GM12878 (cell line): ENCODE measurements at regions not wholly inside any gene's neighbourhood (a gene's known extent, or its start where the extent isn't known, plus 50 kb on each side); places are given as distances from the start of the nearest gene placed in this dataset.

ENCODE experiments used
- ATAC-seq: fragments of 200-7000 bp; cut with Tn5 transposase; 3 replicates; pipeline ENCODE4 v1.9.1; 2020; ENCODE audit warnings: mild to moderate bottlenecking, moderate library complexity
- BruUV-seq: library from RNA; stranded (reverse); fragments of 400-500 nt; replicated peaks from 2 replicates; lab custom pipeline; 2021; lab: Mats Ljungman, UMichigan
- CTCF ChIA-PET: fragments of 300-600 bp; sonication (Branson Sonifier 250); formaldehyde crosslinking; extraction: SDS; loops from one replicate; lab custom pipeline; 2021; ENCODE audit warnings: inconsistent platforms; lab: Yijun Ruan, JAX
- POLR2A ChIA-PET: fragments of 350-600 bp; formaldehyde crosslinking; extraction: SDS; loops from one replicate; lab custom pipeline; 2021; ENCODE audit warnings: inconsistent platforms; lab: Charles Lee
- RAD21 ChIA-PET: fragments of 300-600 bp; sonication (Branson Sonifier 250); formaldehyde crosslinking; loops from one replicate; lab custom pipeline; 2023; ENCODE audit warnings: antibody characterized with exemption; ENCODE audit not compliant: unreplicated experiment; lab: Charles Lee
- SMC1A ChIA-PET: fragments of 300-600 bp; sonication (Branson Sonifier 250); formaldehyde crosslinking; loops from one replicate; lab custom pipeline; 2023; ENCODE audit not compliant: unreplicated experiment, uncharacterized antibody; lab: Charles Lee
- DNase-seq: peaks from one replicate; pipeline ENCODE4 v3.0.0-alpha.2; 2011; ENCODE audit warnings: low read depth, low spot score
- FAIRE-seq: peaks from 3 replicates; lab custom pipeline; 2011; peaks lifted over from hg19 to GRCh38; lab: Jason Lieb, UNC
- H2AFZ ChIP-seq: 2 replicates; pipeline ENCODE4 v1.6.0; 2011; ENCODE audit warnings: low read depth, low read length, control low read depth; ENCODE audit not compliant: control insufficient read depth
- H3K27ac ChIP-seq: 2 replicates; pipeline ENCODE4 v1.5.1; 2011; ENCODE audit warnings: control low read depth; ENCODE audit not compliant: control insufficient read depth, insufficient read depth
- H3K27me3 ChIP-seq, 2 experiments: replicated peaks in 1 of 2; 2 replicates each; pipeline versions ENCODE4 v1.6.0 to v1.6.1; 2011; ENCODE audit warnings: low read length in 1 of 2; ENCODE audit not compliant: control insufficient read depth in 2 of 2, insufficient read depth in 2 of 2
- H3K36me3 ChIP-seq, 2 experiments: 2 replicates each; pipeline ENCODE4 v1.5.1; 2011; ENCODE audit warnings: low read length in 1 of 2; ENCODE audit not compliant: control insufficient read depth in 2 of 2, insufficient read depth in 2 of 2
- H3K4me1 ChIP-seq: 2 replicates; pipeline ENCODE4 v1.6.1; 2011; ENCODE audit warnings: mild to moderate bottlenecking, low read length, moderate library complexity, mixed read lengths; ENCODE audit not compliant: control insufficient read depth, insufficient read depth
- H3K4me2 ChIP-seq: 2 replicates; pipeline ENCODE4 v1.6.0; 2011; ENCODE audit warnings: control low read depth; ENCODE audit not compliant: control insufficient read depth, insufficient read depth
- H3K4me3 ChIP-seq: fragments of 200-600 bp; sonication (generic); 2 replicates; pipeline ENCODE4 v1.5.1; 2016
- H3K79me2 ChIP-seq: 2 replicates; pipeline ENCODE4 v1.6.0; 2011; ENCODE audit warnings: low read length; ENCODE audit not compliant: control insufficient read depth, insufficient read depth
- H3K9ac ChIP-seq: 2 replicates; pipeline ENCODE4 v1.8.0; 2011; ENCODE audit warnings: low read length, control low read depth, mixed read lengths; ENCODE audit not compliant: control insufficient read depth, insufficient read depth
- H3K9me3 ChIP-seq: replicated peaks from 3 replicates; pipeline ENCODE4 v1.5.1; 2011; ENCODE audit warnings: mild to moderate bottlenecking, low read length; ENCODE audit not compliant: control insufficient read depth, insufficient read depth
- H4K20me1 ChIP-seq: 2 replicates; pipeline ENCODE4 v1.6.0; 2011; ENCODE audit not compliant: control insufficient read depth, insufficient read depth
- CBX5 ChIP-seq: sonication (generic); IDR thresholded peaks from 2 replicates; pipeline ENCODE4 v1.6.1; 2016; ENCODE audit warnings: low read depth, moderate library complexity, mild to moderate bottlenecking, inconsistent platforms
- CREB1 ChIP-seq: IDR thresholded peaks from 2 replicates; pipeline ENCODE4 v1.6.1; 2012; ENCODE audit warnings: low read depth, mild to moderate bottlenecking, inconsistent platforms
- E2F8 ChIP-seq: fragments of 450-650 bp; IDR thresholded peaks from 2 replicates; pipeline ENCODE4 v1.6.1; 2018; ENCODE audit warnings: mild to moderate bottlenecking, low read depth, moderate library complexity; ENCODE audit not compliant: partially characterized antibody
- ESRRA ChIP-seq: IDR thresholded peaks from 2 replicates; pipeline ENCODE4 v1.6.1; 2012; ENCODE audit warnings: mild to moderate bottlenecking, low read length, improper control_type of control experiment
- GABPA ChIP-seq: IDR thresholded peaks from 2 replicates; pipeline ENCODE4 v1.6.1; 2014; ENCODE audit warnings: antibody characterized with exemption, low read depth, mild to moderate bottlenecking, inconsistent platforms
- GATAD2B ChIP-seq: fragments of 450-650 bp; conservative IDR thresholded peaks from 2 replicates; pipeline ENCODE4 v1.6.1; 2017; ENCODE audit warnings: low read depth, mild to moderate bottlenecking, moderate library complexity
- IKZF2 ChIP-seq, 2 experiments: fragments of 450-650 bp; IDR thresholded peaks; 2 replicates each; pipeline ENCODE4 v1.6.1; 2017; ENCODE audit warnings: mild to moderate bottlenecking in 2 of 2, moderate library complexity in 2 of 2
- JUND ChIP-seq: IDR thresholded peaks from 2 replicates; pipeline ENCODE4 v1.6.1; 2012; ENCODE audit warnings: low read depth, mild to moderate bottlenecking, low read length, improper control_type of control experiment, moderate library complexity
- NFXL1 ChIP-seq: fragments of 450-650 bp; IDR thresholded peaks from 2 replicates; pipeline ENCODE4 v1.6.1; 2017; ENCODE audit warnings: antibody characterized with exemption, mild to moderate bottlenecking, borderline replicate concordance
- POLR2A ChIP-seq: IDR thresholded peaks from 2 replicates; pipeline ENCODE4 v1.6.1; 2011; ENCODE audit warnings: low read depth, mild to moderate bottlenecking, low read length
- RBBP5 ChIP-seq: fragments of 200-600 bp; sonication (generic); conservative IDR thresholded peaks from 2 replicates; pipeline ENCODE4 v1.6.1; 2016
- RUNX3 ChIP-seq: IDR thresholded peaks from 2 replicates; pipeline ENCODE4 v1.6.1; 2012; ENCODE audit warnings: low read length, inconsistent platforms
- SP1 ChIP-seq: IDR thresholded peaks from one replicate; pipeline ENCODE4 v1.6.1; 2011; ENCODE audit warnings: low read depth, low read length
- SPI1 ChIP-seq: IDR thresholded peaks from 2 replicates; pipeline ENCODE4 v1.6.1; 2011; ENCODE audit warnings: low read depth, mild to moderate bottlenecking, low read length, moderate library complexity, borderline replicate concordance; ENCODE audit not compliant: insufficient read depth
- TARDBP ChIP-seq: IDR thresholded peaks from 2 replicates; pipeline ENCODE4 v1.6.1; 2016; ENCODE audit warnings: borderline replicate concordance
- TBL1XR1 ChIP-seq: IDR thresholded peaks from 2 replicates; pipeline ENCODE4 v1.6.1; 2012; ENCODE audit warnings: low read depth, low read length, improper control_type of control experiment
- ZNF384 ChIP-seq: IDR thresholded peaks from 2 replicates; pipeline ENCODE4 v1.6.1; 2012; ENCODE audit warnings: low read depth, mild to moderate bottlenecking, low read length, improper control_type of control experiment, borderline replicate concordance
- ZNF687 ChIP-seq: fragments of 450-650 bp; IDR thresholded peaks from 2 replicates; pipeline ENCODE4 v1.6.1; 2017; ENCODE audit warnings: mild to moderate bottlenecking, moderate library complexity
- WGBS: methylation state at CpG from one replicate; pipeline ENCODE4 v1.1.6; 2016; ENCODE audit warnings: low lambda C conversion rate; ENCODE audit not compliant: insufficient replicate concordance, insufficient coverage; ENCODE audit errors: missing lambda C conversion rate; 5-methylcytosine and 5-hydroxymethylcytosine counted together
- in situ Hi-C: fragments of 300-500 bp; cut with MboI; formaldehyde crosslinking; loops from 9 replicates; pipeline ENCODE4 v1.14.3; 2018; ENCODE audit warnings: mixed read lengths
- intact Hi-C: fragments of 100-400 bp; cut with micrococcal nuclease; formaldehyde crosslinking; loops from one replicate; pipeline ENCODE4 v1.14.2; 2022; ENCODE audit not compliant: unreplicated experiment

GRCh38 chrX:79036157-79036880 is 91.1 kb downstream of the P2RY10 start (continued):
- TF ChIP-seq JUND (no peak), GABPA (no peak), RBBP5 (no peak), CREB1 (no peak), TARDBP (no peak), GATAD2B (no peak), ZNF687 (no peak)

GRCh38 chrX:79065696-79066095 is 78.8 kb upstream of the GPR174 start:
- peak; percentile 98 for ATAC-seq
- Histone ChIP-seq H3K9ac (no peak overlapping the region), H3K4me3 (no peak overlapping the region), H3K4me2 (no peak overlapping the region), H3K79me2 (no peaks in the 10 kb centered on the region), H3K4me1 (peaks cover 3% of the 10 kb centered on the region; the same call in 1 of the 2 replicates), H3K9me3 (no peaks in the 10 kb centered on the region; the same call in 1 of the 3 replicates), H3K27ac (peak overlapping the region; percentile 34; the same call in 1 of the 2 replicates), H3K36me3 (no peaks in the 10 kb centered on the region), H2AFZ (peak overlapping the region; percentile 46; the same call in 1 of the 2 replicates), H3K27me3 (no peaks in the 10 kb centered on the region), H4K20me1 (no peaks in the 10 kb centered on the region)
- 1% methylated on average over 5 of the region's 5 CpGs for WGBS
- in situ Hi-C loops (no loop called here), intact Hi-C loops (loop anchor here (5.0 kb wide), 1 partner anchor 88 kb away; no protein-coding TSS in a partner anchor)
- CTCF ChIA-PET: interaction anchor here (1.6 kb wide), 1 partner anchor 14 kb away, joined by 7 read pairs; no protein-coding TSS in a partner anchor
- POLR2A ChIA-PET: no interaction called here
- RAD21 ChIA-PET: interaction anchor here (1.4 kb wide), 1 partner anchor 16 kb away, joined by 4 read pairs; no protein-coding TSS in a partner anchor
- SMC1A ChIA-PET: interaction anchor here (0.6 to 2.3 kb wide), 6 partner anchors 9 to 108 kb away, joined by 3 to 13 read pairs (median 4); no protein-coding TSS in a partner anchor
- FAIRE-seq: no peak
- no TSS peak for BruUV-seq
- peak; percentile 51 for DNase-seq
- no peak for TF ChIP-seq SP1
- no peak for TF ChIP-seq NFXL1
- TF ChIP-seq POLR2A: no peak
- peak in 1 of 2 experiments; percentile 25; a peak in 1 of 4 replicates for TF ChIP-seq IKZF2 (IDR thresholded peaks at IDR 0.05)
- TF ChIP-seq SPI1: peak; percentile 93
- no peak for TF ChIP-seq TBL1XR1
- TF ChIP-seq ZNF384: peak; percentile 44; the same call in 1 of the 2 replicates
- TF ChIP-seq E2F8: no peak
- TF ChIP-seq RUNX3: peak; percentile 89
- TF ChIP-seq ESRRA: no peak
- 0 out of 2 replicates have a peak, but pooled peaks have one; percentile 62 for TF ChIP-seq CBX5
